ENCODE measurements at regions not wholly inside any gene's neighbourhood (a gene's known extent, or its start where the extent isn't known, plus 50 kb on each side); places are given as distances from the start of the nearest gene placed in this dataset.
A peak's percentile ranks its signal among the peaks of the same experiment; 100 is the strongest.

GRCh38 chr20:25135031-25135430 is 53.1 kb upstream of the VSX1 start:
- DNase-seq (ENCODE audit: low read depth), result no peak
- H3K4me3 ChIP-seq (ENCODE audit: low read depth, low read length), result no peak overlapping the region

- H3K4me3 ChIP-seq (ENCODE audit: low read depth, low read length), result no peak overlapping the region
- no peak for DNase-seq (ENCODE audit: low read depth)
Measured at GRCh38 chr20:25136056-25136455, 54.1 kb upstream of the VSX1 start.

GRCh38 chr20:25136643-25137559 is 55.0 kb upstream of the VSX1 start:
- DNase-seq (ENCODE audit: low read depth), result peak; percentile 74

GRCh38 chr20:25139029-25139705 is 56.3 kb upstream of the ENTPD6 start:
- no peak overlapping the region for H3K4me3 ChIP-seq (ENCODE audit: low read depth, low read length)
- no peak for DNase-seq (ENCODE audit: low read depth)

More at GRCh38 chr20:25136643-25137559, 55.0 kb upstream of the VSX1 start:
- no peak overlapping the region for H3K4me3 ChIP-seq (ENCODE audit: low read depth, low read length)

GRCh38 chr20:25140968-25141367 is 54.5 kb upstream of the ENTPD6 start:
- no peak for DNase-seq (ENCODE audit: low read depth)
- no peak overlapping the region for H3K4me3 ChIP-seq (ENCODE audit: low read depth, low read length)

GRCh38 chr20:25142435-25142834 is 53.1 kb upstream of the ENTPD6 start:
- no peak for DNase-seq (ENCODE audit: low read depth)
- H3K4me3 ChIP-seq (ENCODE audit: low read depth, low read length), result no peak overlapping the region

GRCh38 chr20:25145131-25145530 is 50.4 kb upstream of the ENTPD6 start:
- DNase-seq (ENCODE audit: low read depth), result no peak

More at GRCh38 chr20:25145131-25145530, 50.4 kb upstream of the ENTPD6 start:
- H3K4me3 ChIP-seq (ENCODE audit: low read depth, low read length), result no peak overlapping the region

Data from skeletal muscle cell (primary cell).